ENCODE measurements at regions not wholly inside any gene's neighbourhood (a gene's known extent, or its start where the extent isn't known, plus 50 kb on each side); places are given as distances from the start of the nearest gene placed in this dataset.
"Not testable (repeated sequence)": the region's sequence is repeated elsewhere in the genome, so short reads cannot be mapped to it uniquely, and the experiment has no call there.

DNA sequence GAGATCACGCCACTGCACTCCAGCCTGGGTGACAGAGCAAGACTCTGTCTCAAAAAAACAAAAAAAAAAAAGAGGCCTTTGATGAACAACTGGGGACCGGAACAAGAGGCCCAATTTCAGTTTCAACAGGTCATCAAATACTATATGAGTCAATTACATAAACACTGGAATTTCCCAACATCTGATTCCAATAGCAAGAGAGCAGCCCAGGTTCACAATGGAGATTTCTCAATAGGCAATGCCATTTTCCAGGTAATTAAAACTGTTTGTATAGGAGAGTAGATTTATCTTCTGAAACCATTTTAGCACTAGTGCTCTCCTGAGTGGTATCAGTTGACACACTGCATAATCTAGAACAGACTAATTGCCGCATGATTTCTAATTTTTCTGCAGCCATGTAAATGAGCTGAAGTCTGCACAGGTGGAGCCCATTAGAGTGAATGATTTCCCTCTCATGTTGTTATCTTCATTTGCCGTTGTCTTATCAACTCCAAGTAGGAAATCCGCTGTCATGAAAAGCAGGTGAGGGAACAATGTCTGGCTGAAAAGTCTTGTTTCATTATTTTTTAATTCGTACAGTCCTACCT is 264.1 kb upstream of the MEIS1 start:
- no peak for DNase-seq

DNA sequence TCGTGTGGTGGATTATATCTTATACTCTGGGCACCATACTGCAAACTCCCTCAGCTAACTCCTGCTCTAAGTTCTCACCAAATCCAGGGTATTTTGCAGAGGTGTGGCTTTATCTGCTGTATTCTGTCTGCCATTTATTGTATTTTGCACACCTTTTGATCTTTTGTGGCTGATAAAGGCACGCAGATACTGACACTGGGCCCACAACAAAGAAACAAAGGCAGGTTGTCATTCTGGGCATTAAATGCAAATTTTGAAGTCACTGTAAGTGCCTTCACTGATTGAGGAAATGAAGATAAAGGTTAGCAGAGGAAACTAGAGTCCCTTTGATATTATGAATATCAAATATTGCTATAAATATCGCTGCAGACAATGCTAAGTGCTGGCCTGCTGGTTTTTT is 265.8 kb upstream of the MEIS1 start:
- no peak for DNase-seq

DNA sequence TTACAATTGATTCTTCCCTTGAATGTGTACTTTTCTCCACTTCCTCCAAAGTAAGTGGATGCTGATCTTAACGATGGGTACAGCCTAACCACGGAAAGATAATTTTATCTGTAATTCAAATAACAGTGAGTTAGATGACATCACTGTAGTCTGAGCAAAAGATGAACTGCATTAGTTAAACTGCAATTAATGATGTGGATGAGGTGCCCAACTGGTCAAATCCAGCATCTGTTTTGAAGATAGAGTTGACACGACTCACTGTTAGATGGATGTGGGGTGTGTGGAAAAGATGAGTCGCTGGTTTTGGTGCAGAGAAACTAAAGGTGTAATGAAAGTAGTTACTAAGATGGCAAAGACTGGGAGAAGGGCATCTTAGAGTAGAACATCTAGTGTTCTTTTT is 270.5 kb upstream of the MEIS1 start:
- no peak for DNase-seq

DNA sequence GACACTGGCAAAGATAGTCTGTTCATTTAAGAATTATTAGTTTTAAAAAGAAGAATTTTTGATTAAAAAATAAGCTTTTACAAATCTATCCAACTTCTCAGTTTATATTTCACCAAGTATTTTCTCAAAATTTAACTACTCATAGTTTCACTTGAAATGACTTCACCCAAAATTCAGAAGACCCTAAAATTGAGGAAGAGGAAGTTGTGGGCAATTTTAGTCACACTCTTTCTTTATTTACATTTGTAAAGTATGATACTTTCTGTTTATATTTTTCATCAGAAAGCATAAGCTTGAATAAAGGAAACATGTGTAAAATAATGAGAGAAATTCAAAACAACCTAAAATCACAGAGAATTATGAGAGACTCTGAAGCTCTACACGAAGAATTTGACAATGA is 278.8 kb upstream of the MEIS1 start:
- no peak for DNase-seq

DNA sequence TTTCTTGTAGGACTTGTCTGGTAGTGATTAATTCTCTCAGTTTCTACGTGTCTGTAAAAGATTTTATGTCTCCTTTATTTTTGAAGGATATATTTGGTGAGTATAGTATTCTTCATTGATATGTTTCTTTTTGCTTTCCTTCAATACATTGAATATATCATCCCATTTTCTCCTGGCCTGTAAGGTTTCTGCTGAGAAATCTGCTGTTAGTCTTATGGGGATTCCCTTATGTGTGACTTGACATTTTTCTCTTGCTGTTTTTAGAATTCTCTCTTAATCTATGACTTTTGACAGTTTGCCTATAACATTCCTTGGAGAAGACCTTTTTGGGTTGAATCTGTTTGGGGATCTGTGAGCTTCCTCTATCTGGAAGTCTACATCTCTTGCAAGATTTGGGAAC is 281.0 kb upstream of the MEIS1 start:
- DNase-seq = no peak

DNA sequence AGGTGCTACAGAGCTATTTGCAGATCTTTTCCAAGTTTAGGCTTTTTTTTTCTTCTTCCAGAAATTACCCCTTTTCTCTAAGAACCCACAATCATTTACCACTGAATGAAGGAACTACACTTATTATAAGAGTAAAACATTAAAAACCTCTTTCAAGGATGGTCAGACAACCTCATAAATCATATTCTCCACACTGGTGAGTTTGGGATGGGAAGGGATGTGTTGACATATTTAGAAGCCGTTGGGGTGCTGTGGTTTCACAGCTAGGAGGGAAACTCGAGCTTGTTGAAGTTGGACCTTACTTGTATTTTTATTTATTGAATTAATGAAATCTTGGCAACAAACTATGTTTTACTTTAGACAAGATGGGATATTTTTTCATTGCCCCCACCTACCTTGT is 289.4 kb upstream of the MEIS1 start:
- DNase-seq = no peak

DNA sequence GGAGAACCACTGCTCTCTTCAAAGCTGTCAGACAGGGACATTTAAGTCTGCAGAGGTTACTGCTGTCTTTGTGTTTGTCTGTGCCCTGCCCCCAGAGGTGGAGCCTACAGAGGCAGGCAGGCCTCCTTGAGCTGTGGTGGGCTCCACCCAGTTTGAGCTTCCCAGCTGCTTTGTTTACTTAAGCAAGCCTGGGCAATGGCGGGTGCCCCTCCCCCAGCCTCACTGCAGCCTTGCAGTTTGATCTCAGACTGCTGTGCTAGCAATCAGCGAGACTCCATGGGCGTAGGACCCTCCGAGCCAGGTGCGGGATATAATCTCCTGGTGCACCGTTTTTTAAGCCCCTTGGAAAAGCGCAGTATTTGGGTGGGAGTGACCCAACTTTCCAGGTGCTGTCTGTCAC is 290.6 kb upstream of the MEIS1 start:
- DNase-seq = not testable (repeated sequence)

DNA sequence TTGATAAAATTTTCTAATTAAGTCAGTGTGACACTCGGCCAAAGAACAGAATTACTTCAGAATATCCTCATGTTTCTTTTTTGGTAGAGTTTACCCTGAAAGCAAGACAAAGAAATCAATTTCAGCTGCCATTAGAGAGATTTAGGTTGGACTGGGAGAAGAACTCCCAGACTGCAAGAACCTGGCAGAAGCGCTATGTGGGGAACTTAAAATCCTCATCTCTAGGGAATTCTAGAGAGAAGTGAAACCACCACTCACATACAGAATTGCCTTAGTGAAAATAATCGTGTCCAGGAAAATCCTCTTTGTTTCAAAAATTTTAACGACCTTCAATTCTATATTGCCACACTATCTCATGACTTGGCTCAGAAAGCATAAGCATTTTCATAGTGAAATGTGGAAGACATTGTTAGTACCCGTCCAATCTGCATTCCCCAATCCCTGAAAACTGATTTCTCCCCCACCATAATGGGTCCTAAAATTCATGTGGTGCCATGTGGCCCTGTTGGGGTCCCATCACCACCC is 297.3 kb upstream of the MEIS1 start:
- no peak for DNase-seq

DNA sequence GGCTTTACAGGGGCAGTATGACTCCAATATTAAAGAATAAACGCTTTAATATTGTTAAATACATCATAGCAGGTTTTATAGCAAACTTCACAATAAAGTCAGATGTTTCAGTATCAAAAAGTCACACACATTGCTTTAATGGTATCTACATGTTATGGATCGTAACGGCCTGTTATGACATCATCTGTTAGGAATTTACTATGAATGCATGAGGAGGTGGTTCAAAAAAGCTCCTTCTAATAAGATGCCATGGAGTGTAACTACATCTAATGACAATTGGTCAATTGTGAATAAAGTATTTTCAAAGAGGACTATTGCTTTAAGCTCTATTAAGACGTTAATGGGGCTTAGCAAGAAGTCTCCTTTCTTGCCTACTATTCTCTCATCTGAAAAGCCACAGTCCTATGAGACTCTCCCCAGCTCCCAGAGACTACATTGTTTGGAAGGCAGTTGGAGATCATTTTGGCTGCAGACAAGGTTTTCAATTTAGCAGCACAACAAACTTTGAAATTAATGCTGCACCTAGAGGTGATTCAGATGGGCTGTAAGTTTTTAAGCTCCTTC is 300.7 kb upstream of the MEIS1 start:
- no peak for DNase-seq

DNA sequence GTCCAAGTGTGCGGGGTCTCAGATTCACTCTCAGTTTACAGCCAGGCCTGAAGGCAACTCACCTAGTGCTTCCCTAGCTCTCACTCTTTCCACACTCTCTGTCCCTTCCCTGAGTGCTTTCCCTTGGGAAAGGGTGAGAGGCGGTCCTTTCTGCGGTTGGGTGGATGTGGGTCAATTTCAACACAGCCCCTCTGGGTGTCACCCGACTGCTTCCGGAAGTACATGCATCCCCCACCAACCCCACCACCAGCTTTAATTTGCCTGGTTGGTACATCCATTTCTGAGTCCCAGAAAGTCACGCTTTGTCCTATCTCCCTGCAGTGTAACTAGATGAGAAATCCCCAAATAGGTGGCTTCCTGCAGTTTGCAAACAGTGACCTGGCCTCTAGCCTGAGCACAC is 307.3 kb upstream of the MEIS1 start:
- DNase-seq = no peak

DNA sequence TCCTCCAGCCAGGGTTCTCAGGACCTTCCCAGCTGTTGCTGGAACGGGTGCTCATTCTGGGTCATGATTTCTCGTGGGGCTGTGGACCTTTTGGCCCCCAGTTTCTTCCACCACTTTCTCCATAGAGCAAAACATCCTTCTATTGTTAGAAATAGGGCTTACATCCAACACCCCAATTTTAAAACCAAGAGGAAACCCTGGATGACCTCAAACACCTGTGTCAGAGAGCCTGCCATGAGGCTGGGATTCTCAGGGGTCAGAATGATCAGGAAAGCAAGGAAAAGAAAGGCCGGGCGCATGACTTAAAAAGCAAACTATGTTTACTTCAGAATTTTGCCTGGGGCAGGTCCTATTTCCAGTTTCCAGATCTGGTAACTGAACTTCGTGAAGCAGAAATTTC is 307.9 kb upstream of the MEIS1 start:
- DNase-seq = no peak

DNA sequence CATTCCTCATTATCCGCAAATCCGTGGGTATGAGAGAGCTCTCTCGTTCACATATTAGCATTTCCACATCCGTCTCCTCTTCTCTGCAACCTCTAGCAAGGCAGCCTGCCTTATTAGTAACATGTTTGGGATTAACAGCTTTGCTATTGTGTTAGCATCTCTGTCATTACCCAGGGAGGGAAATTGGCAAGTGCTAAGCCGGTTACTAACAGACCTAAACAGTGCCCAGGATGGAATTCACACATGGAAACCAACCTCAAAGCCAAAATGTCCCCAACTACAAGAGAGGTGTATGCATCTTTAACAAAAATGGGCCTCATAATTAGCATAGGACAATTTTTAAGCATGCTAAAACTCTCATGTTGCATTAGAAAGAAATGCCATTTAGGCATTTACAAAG is 309.0 kb upstream of the MEIS1 start:
- DNase-seq = no peak

DNA sequence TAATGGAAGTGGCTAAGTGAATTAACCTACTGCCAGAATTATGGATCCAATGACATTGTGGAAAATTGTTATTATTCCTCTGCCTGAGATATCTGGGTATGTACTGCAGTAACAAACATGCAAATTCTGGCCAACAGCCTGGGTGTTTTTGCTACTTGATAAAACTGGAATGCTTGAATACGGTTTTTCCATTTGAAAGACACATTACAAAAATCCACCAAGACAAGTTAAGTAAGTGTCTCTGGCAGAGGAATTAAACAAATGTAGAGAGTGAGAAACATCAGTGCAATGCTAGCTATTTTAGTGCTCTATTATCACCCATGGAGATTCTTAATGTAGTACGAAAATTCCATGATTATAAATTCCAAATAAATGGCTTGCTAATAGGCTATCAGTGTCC is 312.4 kb upstream of the MEIS1 start:
- no peak for DNase-seq

DNA sequence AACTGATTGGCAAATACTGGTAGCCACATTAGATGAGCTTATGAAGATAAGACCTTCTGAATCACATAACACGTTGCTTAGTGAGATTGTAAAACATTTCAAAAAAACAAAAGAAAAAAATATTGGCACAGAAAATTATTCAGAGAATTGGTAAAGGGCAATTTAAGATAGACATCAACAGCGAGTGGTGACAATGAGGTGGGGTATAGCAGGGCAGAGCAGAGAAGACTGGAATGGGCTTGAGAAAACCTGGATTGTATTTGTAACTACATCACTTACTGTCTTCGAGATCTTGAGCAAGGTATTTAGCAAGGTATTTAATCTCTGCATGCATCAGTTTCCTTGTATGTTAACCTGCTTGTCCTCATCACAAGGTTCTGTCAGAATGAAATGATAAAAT is 313.0 kb upstream of the MEIS1 start:
- no peak for DNase-seq

DNA sequence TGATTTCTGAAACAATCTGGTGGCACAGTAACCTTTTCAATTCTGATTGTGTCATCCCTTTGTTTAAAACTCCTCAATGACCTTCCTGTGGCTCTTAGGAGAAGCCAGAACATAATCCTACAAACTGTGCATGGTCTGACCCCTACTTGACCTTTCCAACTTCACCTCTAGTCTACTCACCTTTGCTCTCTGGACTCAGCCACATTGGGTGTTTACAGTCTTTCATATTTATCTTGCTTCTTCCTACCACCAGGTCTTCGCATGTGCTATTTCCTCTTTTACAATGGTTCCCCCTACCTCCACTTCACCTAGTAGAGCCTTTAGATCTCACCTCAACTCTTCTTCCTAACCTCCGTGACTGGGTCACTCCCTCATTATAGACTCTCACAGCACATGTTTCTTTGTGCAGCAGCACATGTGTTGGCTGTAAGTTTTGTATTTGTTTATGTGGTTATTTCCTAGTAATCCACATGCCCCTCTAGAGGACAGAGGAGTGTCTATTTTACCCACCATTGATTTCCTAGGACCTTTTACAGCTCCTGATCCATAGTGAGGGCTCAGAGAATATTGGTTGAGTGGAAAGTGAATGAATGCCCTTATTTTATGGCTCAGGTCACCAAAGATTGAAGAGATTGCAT is 320.8 kb upstream of the MEIS1 start:
- no peak for DNase-seq

DNA sequence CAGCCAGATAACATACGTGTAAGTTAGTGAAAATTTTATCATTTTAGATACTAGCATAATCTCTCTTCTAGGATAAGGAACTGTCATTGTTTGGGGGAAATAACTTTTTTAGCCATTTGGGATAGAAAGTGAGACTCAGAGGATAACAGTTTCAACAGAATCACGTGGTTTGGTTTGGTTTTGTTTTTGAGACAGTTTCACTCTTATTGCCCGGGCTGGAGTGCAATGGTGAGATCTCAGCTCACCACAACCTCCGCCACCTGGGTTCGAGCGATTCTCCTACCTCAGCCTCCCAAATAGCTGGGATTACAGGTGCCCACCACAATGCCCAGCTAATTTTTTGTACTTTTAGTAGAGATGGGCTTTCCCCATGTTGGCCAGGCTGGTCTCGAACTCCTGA is 323.2 kb upstream of the MEIS1 start:
- DNase-seq = no peak

DNA sequence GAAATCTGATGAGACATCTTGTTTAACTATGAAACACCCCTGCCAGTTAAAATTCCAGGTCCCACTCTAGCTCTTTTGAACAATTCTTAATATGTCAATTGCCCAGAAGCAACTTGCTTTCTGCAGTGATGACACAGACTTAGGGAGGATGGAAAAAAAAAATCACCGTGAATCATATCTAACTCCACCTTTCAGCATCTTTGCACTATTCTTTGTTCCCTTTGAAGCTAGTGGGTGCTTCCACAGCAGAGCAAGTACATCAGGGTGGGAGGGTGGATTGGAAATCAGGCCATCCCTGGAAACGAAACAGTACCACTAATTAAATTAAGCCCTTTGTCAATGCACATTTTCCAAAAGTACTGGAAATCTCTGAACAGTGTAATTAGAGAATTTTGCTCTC is 324.3 kb upstream of the MEIS1 start:
- DNase-seq = no peak

DNA sequence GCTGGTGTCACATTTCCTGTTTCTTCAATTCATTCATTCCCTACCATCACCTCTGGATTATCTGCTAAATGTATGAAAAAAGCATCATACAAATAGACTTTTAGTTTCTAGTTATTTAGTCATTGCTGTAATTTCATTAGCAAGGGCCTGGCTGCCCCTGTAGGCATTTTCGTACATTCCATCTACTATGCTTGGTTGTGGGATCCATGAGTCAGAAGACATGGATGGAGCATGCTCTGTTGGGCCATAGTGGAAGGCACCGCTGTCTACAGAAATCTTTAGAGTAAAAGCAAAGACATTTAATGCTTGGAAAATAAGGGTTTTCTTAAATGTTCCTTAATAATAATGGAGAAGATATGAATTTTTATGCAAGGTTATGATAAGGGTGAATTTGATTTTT is 324.8 kb upstream of the MEIS1 start:
- no peak for DNase-seq

DNA sequence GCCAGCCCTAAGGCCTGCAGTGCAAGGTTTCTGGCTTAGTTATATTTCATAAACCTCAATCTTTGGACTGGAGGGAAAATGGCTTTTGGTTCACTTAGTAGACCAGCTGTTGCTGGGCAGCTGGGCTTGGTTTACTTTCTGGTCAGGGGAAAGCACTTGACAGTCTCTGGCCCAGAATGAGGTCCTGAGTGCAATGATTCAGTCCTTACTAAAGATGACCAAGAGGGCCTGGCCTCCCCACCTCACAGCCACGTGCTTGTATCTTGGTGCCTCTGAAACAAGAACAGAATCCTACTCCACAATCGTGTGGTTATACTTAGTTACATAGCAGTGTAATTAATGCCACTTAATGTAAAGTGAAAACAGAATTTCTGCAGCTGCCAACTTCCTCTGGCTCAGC is 325.5 kb upstream of the MEIS1 start:
- DNase-seq = no peak

DNA sequence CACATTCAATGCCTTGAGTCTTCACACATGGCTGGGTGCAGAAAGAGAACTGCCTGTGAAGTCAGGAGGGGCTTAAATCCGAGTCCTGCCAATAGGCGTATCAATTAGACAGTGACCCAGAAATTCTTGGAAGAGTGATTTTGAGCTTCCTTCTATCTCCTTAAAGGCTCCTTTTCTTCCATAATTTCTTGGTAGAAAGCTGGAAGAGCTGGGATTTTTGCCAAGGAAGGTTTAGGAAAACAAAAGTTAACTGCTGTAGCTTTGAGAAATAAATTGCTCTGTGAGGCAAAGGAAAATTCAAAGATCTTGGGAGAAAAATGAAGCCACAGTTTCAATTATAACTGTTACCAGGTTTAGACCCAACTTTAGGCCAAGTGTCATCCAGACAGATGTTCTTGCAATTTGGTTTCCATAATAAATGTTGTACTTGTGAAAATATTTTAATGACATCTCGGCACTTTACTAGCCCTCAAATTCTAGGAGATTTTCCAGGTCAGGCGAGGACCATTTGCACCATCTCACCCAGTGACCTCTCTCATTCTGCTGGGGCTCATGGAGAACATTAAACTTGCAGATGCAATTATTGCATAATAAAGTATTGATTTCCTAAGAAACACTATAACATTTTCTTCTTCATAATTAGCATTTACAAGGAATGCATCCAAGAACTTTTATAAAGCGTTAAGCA is 329.7 kb upstream of the MEIS1 start:
- no peak for DNase-seq

DNA sequence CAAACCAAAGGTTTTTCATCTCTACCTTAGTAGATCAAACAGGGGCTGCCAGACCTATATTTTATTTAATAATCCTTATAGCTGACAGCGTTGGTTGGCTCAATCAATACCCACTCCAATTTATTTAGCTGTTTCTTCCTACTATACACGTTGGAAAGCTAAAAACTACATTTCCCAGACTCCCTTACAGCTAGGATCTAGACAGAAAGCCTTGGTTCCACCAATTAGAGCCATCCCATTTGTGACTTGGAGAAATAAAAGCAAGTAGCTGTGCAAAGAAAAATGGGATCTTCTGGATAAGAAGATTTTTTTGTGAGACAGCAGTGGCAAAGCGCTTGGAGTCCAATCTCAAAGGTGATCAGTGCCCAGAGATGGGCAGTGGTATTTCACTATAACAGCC is 331.3 kb upstream of the MEIS1 start:
- no peak for DNase-seq

DNA sequence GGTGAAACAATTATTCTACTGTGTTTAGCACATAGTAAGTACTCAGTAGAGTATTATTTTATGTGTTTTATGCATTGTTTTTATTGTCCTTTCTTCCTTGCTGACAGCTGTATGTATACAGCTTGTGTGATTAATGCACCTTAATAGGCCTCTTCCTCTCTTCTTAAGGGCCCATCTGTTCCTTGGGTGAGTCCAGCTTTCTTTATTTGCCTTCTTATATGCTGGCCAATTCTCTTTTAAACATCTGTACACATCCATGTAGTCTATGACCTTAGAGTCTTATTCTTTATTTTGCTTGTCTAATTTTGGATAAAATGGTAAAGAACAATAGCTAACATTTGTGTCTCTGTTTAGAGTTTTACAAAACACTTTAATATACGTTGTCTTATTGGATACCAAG is 333.7 kb upstream of the MEIS1 start:
- no peak for DNase-seq

DNA sequence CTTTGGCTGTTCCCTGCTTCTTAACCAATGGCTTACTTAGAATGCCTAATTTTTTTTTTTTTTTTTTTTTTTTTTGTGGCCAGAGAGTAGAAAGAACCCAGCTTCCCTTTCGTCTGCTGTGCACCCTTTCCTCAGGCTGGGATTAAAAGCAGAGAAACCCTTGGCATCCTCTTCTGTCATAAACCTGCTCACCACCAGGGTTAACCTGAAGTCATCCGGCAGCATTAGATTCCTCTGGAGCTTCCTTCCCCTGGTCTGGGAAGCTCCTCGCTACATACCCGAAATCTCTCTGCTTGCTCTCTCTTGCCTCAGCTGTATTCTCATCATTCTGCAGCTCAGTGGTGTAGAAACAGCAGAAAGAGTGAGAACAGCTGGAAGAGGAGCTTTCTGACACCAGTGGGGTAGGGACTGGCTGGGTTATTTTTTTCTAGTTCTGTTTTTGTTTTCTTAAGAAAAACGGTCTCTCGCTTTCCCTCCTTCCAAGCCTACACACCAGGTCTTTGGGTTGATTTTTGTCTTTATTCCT is 339.0 kb upstream of the MEIS1 start:
- DNase-seq = no peak

DNA sequence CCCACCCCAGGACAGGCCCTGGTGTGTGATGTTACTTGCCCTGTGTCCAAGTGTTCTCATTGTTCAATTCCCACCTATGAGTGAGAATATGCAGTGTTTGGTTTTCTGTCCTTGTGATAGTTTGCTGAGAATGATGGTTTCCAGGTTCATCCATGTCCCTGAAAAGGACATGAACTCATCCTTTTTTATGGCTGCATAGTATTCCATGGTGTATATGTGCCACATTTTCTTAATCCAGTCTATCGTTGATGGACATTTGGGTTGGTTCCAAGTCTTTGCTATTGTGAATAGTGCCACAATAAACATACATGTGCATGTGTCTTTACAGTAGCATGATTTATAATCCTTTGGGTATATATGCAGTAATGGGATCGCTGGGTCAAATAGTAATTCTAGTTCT is 340.2 kb upstream of the MEIS1 start:
- DNase-seq = not testable (repeated sequence)
